ENCODE measurements at regions not wholly inside any gene's neighbourhood (a gene's known extent, or its start where the extent isn't known, plus 50 kb on each side); places are given as distances from the start of the nearest gene placed in this dataset.

DNA sequence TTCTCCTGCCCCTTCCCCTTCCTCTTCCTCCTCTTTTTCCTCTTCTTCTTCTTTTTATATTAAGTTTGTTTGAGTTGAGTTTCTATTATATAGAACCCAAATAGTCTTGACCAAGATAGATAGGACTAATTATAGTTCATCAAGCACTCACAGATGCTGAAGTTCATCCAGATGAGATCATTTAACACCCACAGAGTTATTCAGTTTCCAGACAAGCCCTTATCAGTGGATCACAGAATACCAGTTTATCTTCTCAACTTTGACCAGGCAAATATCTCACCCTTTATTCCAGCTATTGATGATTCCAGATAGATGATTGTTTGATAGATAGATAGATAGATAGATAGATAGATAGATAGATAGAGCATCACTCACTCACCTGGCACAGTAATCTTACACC, 87.5 kb downstream of the AXIN2 start:
- TF ChIP-seq, protein P1, sequence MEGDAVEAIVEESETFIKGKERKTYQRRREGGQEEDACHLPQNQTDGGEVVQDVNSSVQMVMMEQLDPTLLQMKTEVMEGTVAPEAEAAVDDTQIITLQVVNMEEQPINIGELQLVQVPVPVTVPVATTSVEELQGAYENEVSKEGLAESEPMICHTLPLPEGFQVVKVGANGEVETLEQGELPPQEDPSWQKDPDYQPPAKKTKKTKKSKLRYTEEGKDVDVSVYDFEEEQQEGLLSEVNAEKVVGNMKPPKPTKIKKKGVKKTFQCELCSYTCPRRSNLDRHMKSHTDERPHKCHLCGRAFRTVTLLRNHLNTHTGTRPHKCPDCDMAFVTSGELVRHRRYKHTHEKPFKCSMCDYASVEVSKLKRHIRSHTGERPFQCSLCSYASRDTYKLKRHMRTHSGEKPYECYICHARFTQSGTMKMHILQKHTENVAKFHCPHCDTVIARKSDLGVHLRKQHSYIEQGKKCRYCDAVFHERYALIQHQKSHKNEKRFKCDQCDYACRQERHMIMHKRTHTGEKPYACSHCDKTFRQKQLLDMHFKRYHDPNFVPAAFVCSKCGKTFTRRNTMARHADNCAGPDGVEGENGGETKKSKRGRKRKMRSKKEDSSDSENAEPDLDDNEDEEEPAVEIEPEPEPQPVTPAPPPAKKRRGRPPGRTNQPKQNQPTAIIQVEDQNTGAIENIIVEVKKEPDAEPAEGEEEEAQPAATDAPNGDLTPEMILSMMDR (IDR thresholded peaks at IDR 0.05), result no peak
- no peak for TF ChIP-seq POLR2A (IDR thresholded peaks at IDR 0.05)
